Endothelial cell of umbilical vein (primary cell): ENCODE measurements at regions not wholly inside any gene's neighbourhood (a gene's known extent, or its start where the extent isn't known, plus 50 kb on each side); places are given as distances from the start of the nearest gene placed in this dataset.

ENCODE experiments used
- BruUV-seq: library from RNA; stranded (reverse); fragments of 400-500 nt; replicated peaks from 2 replicates; lab custom pipeline; 2021; lab: Mats Ljungman, UMichigan
- CTCF ChIA-PET: fragments of 300-600, 350-600 bp; sonication (Branson Sonifier 250); formaldehyde crosslinking; loops from one replicate; lab custom pipeline; 2021; ENCODE audit warnings: antibody characterized with exemption, inconsistent platforms; lab: Charles Lee
- POLR2A ChIA-PET: fragments of 300-600, 350-600 bp; sonication (Branson Sonifier 250); formaldehyde crosslinking; loops from one replicate; lab custom pipeline; 2021; ENCODE audit warnings: antibody characterized with exemption, inconsistent platforms; lab: Charles Lee
- DNase-seq: peaks from one replicate; pipeline ENCODE4 v3.0.0-alpha.2; 2011; ENCODE audit warnings: low read depth, low spot score
- FAIRE-seq: peaks from 2 replicates; lab custom pipeline; 2011; peaks lifted over from hg19 to GRCh38; lab: Jason Lieb, UNC
- H2AFZ ChIP-seq: 2 replicates; pipeline ENCODE4 v1.6.0; 2012; ENCODE audit warnings: low read depth, low read length, control low read depth, inconsistent platforms
- H3K27ac ChIP-seq: 2 replicates; pipeline ENCODE4 v1.5.1; 2011; ENCODE audit warnings: low read depth, mild to moderate bottlenecking, control low read depth, low read length, moderate library complexity; ENCODE audit not compliant: insufficient read depth
- H3K27me3 ChIP-seq, 2 experiments: 2 replicates each; pipeline versions ENCODE4 v1.6.0 to v1.6.1; 2011; ENCODE audit warnings: low read length in 2 of 2, mixed read lengths in 1 of 2; ENCODE audit not compliant: control insufficient read depth in 2 of 2, insufficient read depth in 2 of 2
- H3K36me3 ChIP-seq, 2 experiments: 2 replicates in 1 of 2; 3 replicates in 1 of 2; pipeline ENCODE4 v1.5.1; 2011; ENCODE audit warnings: low read length in 2 of 2, mild to moderate bottlenecking in 1 of 2, moderate library complexity in 1 of 2; ENCODE audit not compliant: control insufficient read depth in 2 of 2, insufficient read depth in 2 of 2; ENCODE audit errors: extremely low read depth in 1 of 2
- H3K4me1 ChIP-seq: 3 replicates; pipeline ENCODE4 v1.5.1; 2011; ENCODE audit warnings: mild to moderate bottlenecking, low read length; ENCODE audit not compliant: control insufficient read depth, insufficient read depth; ENCODE audit errors: extremely low read depth
- H3K4me2 ChIP-seq: 2 replicates; pipeline ENCODE4 v1.6.1; 2011; ENCODE audit warnings: low read length, control low read depth, mixed read lengths; ENCODE audit not compliant: insufficient read depth
- H3K4me3 ChIP-seq, 3 experiments: fragments of 200-600 bp in 1 of 3; sonication (generic), shearing (Covaris generic) in 1 of 3; replicated peaks in 1 of 3; 2 replicates each; pipeline ENCODE4 v1.5.1; 2011 to 2016; ENCODE audit warnings: control low read depth in 3 of 3, low read length in 3 of 3, mild to moderate bottlenecking in 2 of 3, inconsistent platforms in 1 of 3, low read depth in 1 of 3, moderate library complexity in 1 of 3; ENCODE audit not compliant: insufficient read depth in 1 of 3
- H3K79me2 ChIP-seq: 2 replicates; pipeline ENCODE4 v1.6.0; 2012; ENCODE audit warnings: low read length, inconsistent platforms; ENCODE audit not compliant: control insufficient read depth, insufficient read depth
- H3K9ac ChIP-seq: replicated peaks from 2 replicates; pipeline ENCODE3; 2011; ENCODE audit warnings: low read length, control low read depth; ENCODE audit not compliant: insufficient read depth; ENCODE audit errors: extremely low read depth
- H3K9me1 ChIP-seq: replicated peaks from 3 replicates; pipeline ENCODE4 v1.6.0; 2011; ENCODE audit warnings: mild to moderate bottlenecking, low read length; ENCODE audit not compliant: control insufficient read depth, insufficient read depth; ENCODE audit errors: extremely low read depth
- H3K9me3 ChIP-seq: replicated peaks from 2 replicates; pipeline ENCODE4 v1.5.1; 2012; ENCODE audit warnings: low read length, inconsistent platforms; ENCODE audit not compliant: control insufficient read depth, insufficient read depth
- H4K20me1 ChIP-seq: replicated peaks from 2 replicates; pipeline ENCODE3; 2011; ENCODE audit warnings: mild to moderate bottlenecking, low read length; ENCODE audit not compliant: control insufficient read depth, insufficient read depth; ENCODE audit errors: extremely low read depth
- EZH2 ChIP-seq: IDR thresholded peaks from 2 replicates; pipeline ENCODE4 v1.6.1; 2012; ENCODE audit warnings: borderline replicate concordance, low read depth, mild to moderate bottlenecking, moderate library complexity, low read length, inconsistent platforms; ENCODE audit not compliant: severe bottlenecking
- FOS ChIP-seq: IDR thresholded peaks from 2 replicates; pipeline ENCODE4 v1.6.1; 2011; ENCODE audit warnings: mild to moderate bottlenecking, low read length, moderate library complexity, borderline replicate concordance; ENCODE audit not compliant: insufficient read depth
- GATA2 ChIP-seq: IDR thresholded peaks from 2 replicates; pipeline ENCODE4 v1.7.0; 2011; ENCODE audit warnings: low read depth, mild to moderate bottlenecking, moderate library complexity, mixed read lengths, low read length; ENCODE audit not compliant: insufficient read length, insufficient read depth
- JUN ChIP-seq: IDR thresholded peaks from 2 replicates; pipeline ENCODE4 v1.6.1; 2011; ENCODE audit warnings: borderline replicate concordance, low read depth; ENCODE audit not compliant: insufficient read length, insufficient read depth
- MYC ChIP-seq: IDR thresholded peaks from one replicate; pipeline ENCODE4 v1.6.1; 2011; ENCODE audit warnings: mild to moderate bottlenecking, low read depth, low read length
- POLR2A ChIP-seq: IDR thresholded peaks from 2 replicates; pipeline ENCODE4 v1.6.1; 2012; ENCODE audit warnings: low read depth, mild to moderate bottlenecking, control low read depth, low read length
- POLR2AphosphoS5 ChIP-seq: IDR thresholded peaks from 2 replicates; pipeline ENCODE4 v1.6.1; 2012; ENCODE audit warnings: low read depth, mild to moderate bottlenecking, control low read depth, low read length, moderate library complexity; ENCODE audit not compliant: insufficient read depth
- dilution Hi-C: fragments of 300-500 bp; cut with MboI; formaldehyde crosslinking; loops from one replicate; pipeline ENCODE4 v1.15.0; 2019; ENCODE audit warnings: low sequenced_read_pairs; ENCODE audit not compliant: extremely low pct_ligation_motif_present
- intact Hi-C: fragments of 100-400 bp; cut with micrococcal nuclease; formaldehyde crosslinking; loops from one replicate; pipeline ENCODE4 v1.10.0; 2022
- TF ChIP-seq, protein P1 (sequence below): IDR thresholded peaks from 2 replicates; pipeline ENCODE4 v1.6.1; 2011; ENCODE audit not compliant: insufficient read depth, insufficient read length
- TF ChIP-seq, protein P2 (sequence below), 2 donors: IDR thresholded peaks; 1 replicate in 1 of 2; 2 replicates in 1 of 2; pipeline ENCODE4 v1.5.1; 2011; ENCODE audit warnings: low read length in 2 of 2, mild to moderate bottlenecking in 2 of 2, moderate library complexity in 2 of 2, control low read depth in 1 of 2, inconsistent platforms in 1 of 2, low read depth in 1 of 2; ENCODE audit not compliant: insufficient read depth in 1 of 2; ENCODE audit errors: extremely low read depth in 1 of 2

DNA sequence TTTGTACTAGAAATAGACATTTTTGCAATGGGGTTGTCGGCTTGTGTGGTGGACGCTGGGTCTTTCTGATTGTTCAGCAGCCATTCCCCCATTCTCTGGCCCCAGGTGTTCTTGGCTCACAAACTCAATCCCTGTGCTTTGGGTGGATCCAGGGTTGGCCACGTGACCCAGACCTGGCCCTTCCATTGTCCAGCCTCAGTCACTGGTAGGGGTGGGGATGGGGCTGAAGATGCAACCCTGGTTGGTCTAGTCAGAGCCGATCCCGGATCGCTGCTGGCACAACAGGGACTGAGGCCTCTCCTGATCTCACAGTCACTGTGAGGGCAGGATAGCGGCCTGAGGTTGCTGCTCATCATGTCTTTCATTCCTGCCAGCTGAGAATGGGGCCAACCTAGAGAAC is 365.3 kb upstream of the SULF2 start:
- Histone ChIP-seq H3K4me3 (no peak overlapping the region), H3K79me2 (no peaks in the 10 kb centered on the region), H3K27me3 (no peaks in the 10 kb centered on the region), H3K36me3 (no peaks in the 10 kb centered on the region), H3K4me1 (no peaks in the 10 kb centered on the region), H3K9ac (no peak overlapping the region), H3K27ac (no peak overlapping the region), H3K4me2 (no peak overlapping the region), H3K9me1 (no peaks in the 10 kb centered on the region), H2AFZ (no peak overlapping the region), H4K20me1 (no peaks in the 10 kb centered on the region), H3K9me3 (no peaks in the 10 kb centered on the region)
- FAIRE-seq, result no peak
- no TSS peak for BruUV-seq
- CTCF ChIA-PET, result no interaction called here
- dilution Hi-C loops, result no loop called here
- POLR2A ChIA-PET, result no interaction called here
- TF ChIP-seq EZH2 (no peak), POLR2A (no peak), JUN (no peak), FOS (no peak), POLR2AphosphoS5 (no peak), GATA2 (no peak), MYC (no peak)
- TF ChIP-seq, protein P1, sequence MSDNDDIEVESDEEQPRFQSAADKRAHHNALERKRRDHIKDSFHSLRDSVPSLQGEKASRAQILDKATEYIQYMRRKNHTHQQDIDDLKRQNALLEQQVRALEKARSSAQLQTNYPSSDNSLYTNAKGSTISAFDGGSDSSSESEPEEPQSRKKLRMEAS, result no peak
- TF ChIP-seq, protein P2, sequence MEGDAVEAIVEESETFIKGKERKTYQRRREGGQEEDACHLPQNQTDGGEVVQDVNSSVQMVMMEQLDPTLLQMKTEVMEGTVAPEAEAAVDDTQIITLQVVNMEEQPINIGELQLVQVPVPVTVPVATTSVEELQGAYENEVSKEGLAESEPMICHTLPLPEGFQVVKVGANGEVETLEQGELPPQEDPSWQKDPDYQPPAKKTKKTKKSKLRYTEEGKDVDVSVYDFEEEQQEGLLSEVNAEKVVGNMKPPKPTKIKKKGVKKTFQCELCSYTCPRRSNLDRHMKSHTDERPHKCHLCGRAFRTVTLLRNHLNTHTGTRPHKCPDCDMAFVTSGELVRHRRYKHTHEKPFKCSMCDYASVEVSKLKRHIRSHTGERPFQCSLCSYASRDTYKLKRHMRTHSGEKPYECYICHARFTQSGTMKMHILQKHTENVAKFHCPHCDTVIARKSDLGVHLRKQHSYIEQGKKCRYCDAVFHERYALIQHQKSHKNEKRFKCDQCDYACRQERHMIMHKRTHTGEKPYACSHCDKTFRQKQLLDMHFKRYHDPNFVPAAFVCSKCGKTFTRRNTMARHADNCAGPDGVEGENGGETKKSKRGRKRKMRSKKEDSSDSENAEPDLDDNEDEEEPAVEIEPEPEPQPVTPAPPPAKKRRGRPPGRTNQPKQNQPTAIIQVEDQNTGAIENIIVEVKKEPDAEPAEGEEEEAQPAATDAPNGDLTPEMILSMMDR (IDR thresholded peaks at IDR 0.05; ENCODE audit: extremely low read depth in 1 of 2, insufficient read depth in 1 of 2, low read depth in 1 of 2, low read length in 2 of 2), result no peak
- intact Hi-C loops, result no loop called here
- DNase-seq, result no peak
